ENCODE measurements at regions not wholly inside any gene's neighbourhood (a gene's known extent, or its start where the extent isn't known, plus 50 kb on each side); places are given as distances from the start of the nearest gene placed in this dataset.
A peak's percentile ranks its signal among the peaks of the same experiment; 100 is the strongest.

DNA sequence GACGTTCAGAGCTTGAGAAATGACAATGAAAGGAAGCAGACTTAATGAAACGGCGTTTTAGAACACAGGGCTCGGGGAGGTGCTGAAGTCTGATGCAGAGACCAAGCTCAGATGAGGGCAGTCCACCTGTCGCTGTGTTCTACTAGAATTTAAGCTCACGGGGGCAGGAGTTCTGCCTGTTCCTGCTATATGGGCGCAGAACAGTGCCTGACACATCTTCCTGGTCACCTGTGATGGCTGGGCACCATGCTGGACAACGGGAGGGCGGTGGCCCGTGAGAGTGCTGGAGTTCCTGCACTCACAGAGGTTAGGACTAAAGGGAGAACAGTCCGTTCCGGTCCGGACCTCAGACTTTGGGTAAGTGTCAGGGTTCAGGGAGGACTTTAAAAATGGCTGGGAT lies 130.6 kb downstream of the ERMARD start:
- TF ChIP-seq POLR2AphosphoS5 (IDR thresholded peaks at IDR 0.05) (no peak), POLR2A (IDR thresholded peaks at IDR 0.05) (no peak), EP300 (IDR thresholded peaks at IDR 0.05) (no peak)
- TF ChIP-seq, protein P1, sequence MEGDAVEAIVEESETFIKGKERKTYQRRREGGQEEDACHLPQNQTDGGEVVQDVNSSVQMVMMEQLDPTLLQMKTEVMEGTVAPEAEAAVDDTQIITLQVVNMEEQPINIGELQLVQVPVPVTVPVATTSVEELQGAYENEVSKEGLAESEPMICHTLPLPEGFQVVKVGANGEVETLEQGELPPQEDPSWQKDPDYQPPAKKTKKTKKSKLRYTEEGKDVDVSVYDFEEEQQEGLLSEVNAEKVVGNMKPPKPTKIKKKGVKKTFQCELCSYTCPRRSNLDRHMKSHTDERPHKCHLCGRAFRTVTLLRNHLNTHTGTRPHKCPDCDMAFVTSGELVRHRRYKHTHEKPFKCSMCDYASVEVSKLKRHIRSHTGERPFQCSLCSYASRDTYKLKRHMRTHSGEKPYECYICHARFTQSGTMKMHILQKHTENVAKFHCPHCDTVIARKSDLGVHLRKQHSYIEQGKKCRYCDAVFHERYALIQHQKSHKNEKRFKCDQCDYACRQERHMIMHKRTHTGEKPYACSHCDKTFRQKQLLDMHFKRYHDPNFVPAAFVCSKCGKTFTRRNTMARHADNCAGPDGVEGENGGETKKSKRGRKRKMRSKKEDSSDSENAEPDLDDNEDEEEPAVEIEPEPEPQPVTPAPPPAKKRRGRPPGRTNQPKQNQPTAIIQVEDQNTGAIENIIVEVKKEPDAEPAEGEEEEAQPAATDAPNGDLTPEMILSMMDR (IDR thresholded peaks at IDR 0.05): no peak
- Histone ChIP-seq H3K27ac (no peak overlapping the region), H3K36me3 (no peaks in the 10 kb centered on the region), H3K9me3 (peaks cover 0 to 3% (median 0%) of the 10 kb centered on the region in 4 donors), H3K27me3 (no peaks in the 10 kb centered on the region), H3K4me1 (no peaks in the 10 kb centered on the region), H3K4me3 (no peak overlapping the region)
- WGBS, 2 donors: 78 to 86% methylated on average over 13 of the region's 13 CpGs
- no peak for DNase-seq
- intact Hi-C loops (cut with DNase I): no loop called here

DNA sequence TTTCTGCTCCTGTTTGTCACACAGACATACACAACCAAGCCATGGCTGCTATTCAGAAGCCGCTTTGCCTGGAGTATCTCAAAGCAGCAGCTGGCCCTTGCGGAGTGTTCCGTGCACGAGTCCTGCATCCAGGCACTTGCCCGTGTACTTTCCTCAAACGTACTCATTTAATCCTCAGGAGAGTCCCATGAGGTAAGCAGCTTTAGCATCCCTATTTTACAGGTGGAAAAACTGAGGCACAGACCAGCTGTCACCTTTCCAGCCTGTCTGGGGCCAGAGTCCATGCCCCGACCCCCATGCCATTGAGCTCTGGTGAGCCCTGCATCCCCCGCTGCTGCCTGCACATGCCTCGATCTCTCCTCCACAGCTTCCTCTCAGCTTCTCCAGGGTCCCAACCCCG lies 130.0 kb downstream of the ERMARD start:
- no peaks in the 10 kb centered on the region for H3K4me1 ChIP-seq
- H3K36me3 ChIP-seq: no peaks in the 10 kb centered on the region
- peaks cover 0 to 3% (median 0%) of the 10 kb centered on the region in 4 donors for H3K9me3 ChIP-seq
- TF ChIP-seq POLR2A (IDR thresholded peaks at IDR 0.05) (no peak), POLR2AphosphoS5 (IDR thresholded peaks at IDR 0.05) (no peak), EP300 (IDR thresholded peaks at IDR 0.05) (no peak)
- TF ChIP-seq, protein P1 (IDR thresholded peaks at IDR 0.05): no peak
- H3K4me3 ChIP-seq: no peak overlapping the region
- intact Hi-C loops (cut with DNase I): no loop called here
- no peaks in the 10 kb centered on the region for H3K27me3 ChIP-seq
- DNase-seq: no peak
- whole genome bisulfite sequencing, 2 donors: 83 to 86% methylated on average over 10 of the region's 10 CpGs
- H3K27ac ChIP-seq: no peak overlapping the region

DNA sequence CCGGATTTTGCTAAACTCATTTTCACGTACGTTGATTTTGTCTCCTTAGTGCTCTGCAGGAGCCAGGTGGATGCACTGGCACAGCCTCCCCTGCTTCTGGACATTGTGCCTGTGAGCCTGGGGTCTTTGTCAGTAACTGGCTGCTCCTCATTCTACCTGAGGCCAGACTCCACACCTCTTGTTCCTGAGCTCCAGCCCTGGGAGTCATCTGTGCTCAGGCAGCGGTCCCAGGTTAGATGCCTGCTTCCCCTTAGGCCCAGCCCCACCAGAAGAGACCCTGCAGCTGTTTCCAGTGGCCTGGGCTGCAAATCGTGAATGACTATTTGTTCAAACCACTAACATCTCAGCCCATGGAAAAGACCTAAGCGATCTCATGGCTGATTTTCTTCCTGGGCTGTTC lies 129.1 kb downstream of the ERMARD start:
- no peaks in the 10 kb centered on the region for H3K36me3 ChIP-seq
- no peaks in the 10 kb centered on the region for H3K4me1 ChIP-seq
- no peak overlapping the region for H3K27ac ChIP-seq
- WGBS, 2 donors: 83 to 87% methylated on average over 6 of the region's 6 CpGs
- TF ChIP-seq, protein P1 (IDR thresholded peaks at IDR 0.05): no peak
- TF ChIP-seq POLR2A (IDR thresholded peaks at IDR 0.05) (no peak), EP300 (IDR thresholded peaks at IDR 0.05) (no peak), POLR2AphosphoS5 (IDR thresholded peaks at IDR 0.05) (no peak)
- H3K9me3 ChIP-seq: peaks cover 0 to 3% (median 0%) of the 10 kb centered on the region in 4 donors
- H3K4me3 ChIP-seq: no peak overlapping the region
- intact Hi-C loops (cut with DNase I): no loop called here
- H3K27me3 ChIP-seq: no peaks in the 10 kb centered on the region
- DNase-seq: no peak

DNA sequence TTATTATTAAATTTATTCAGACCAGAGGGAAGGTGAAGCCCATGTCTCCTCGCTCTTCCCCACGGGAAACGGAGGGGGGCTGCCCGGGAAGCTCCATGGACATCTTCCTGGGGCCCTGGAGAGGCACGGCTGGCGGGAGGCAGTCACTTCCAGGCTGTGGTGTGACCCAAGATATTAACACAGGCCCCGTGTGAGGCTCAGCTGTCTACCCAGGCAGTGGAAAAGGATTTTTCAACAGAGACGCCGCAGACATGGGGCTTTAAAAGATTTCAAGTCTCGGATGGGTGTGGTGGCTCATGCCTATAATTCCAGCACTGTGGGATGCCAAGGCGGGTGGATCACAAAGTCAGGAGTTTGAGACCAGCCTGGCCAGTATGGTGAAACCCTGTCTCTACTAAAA lies 117.9 kb downstream of the ERMARD start:
- no peak overlapping the region for H3K4me3 ChIP-seq
- no peak overlapping the region for H3K27ac ChIP-seq
- H3K27me3 ChIP-seq: no peaks in the 10 kb centered on the region
- DNase-seq: peak; percentile 8
- H3K4me1 ChIP-seq: no peaks in the 10 kb centered on the region
- TF ChIP-seq EP300 (IDR thresholded peaks at IDR 0.05) (no peak), POLR2A (IDR thresholded peaks at IDR 0.05) (no peak)
- 91 to 96% methylated on average over 11 of the region's 11 CpGs for WGBS, 2 donors
- no peaks in the 10 kb centered on the region for H3K36me3 ChIP-seq
- intact Hi-C loops (cut with DNase I): no loop called here
- H3K9me3 ChIP-seq: no peaks in the 10 kb centered on the region

DNA sequence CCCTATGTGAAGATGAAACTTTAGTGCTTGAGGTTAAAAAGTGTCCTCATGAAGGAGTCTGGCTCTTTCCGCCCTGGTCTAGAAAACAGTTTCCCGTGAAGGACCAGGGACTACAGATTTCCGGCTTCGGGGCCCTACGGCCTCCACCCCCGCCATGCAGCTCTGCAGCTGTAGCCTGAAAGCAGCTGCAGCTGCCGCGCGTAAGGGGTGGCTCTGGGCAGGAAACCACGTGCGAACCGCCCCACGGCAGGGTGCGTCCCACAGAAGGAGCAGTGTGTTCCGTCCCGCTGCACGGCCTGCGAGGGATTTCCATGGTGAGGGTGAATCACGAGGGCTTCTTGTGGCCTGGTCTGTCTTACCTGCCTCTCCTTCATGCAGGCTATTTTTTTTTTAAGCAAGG lies 117.0 kb downstream of the ERMARD start:
- H3K9me3 ChIP-seq: no peaks in the 10 kb centered on the region
- TF ChIP-seq EP300 (IDR thresholded peaks at IDR 0.05) (no peak), POLR2AphosphoS5 (IDR thresholded peaks at IDR 0.05) (no peak), POLR2A (IDR thresholded peaks at IDR 0.05) (no peak)
- TF ChIP-seq, protein P1 (IDR thresholded peaks at IDR 0.05): no peak
- intact Hi-C loops (cut with DNase I): no loop called here
- no peaks in the 10 kb centered on the region for H3K4me1 ChIP-seq
- no peaks in the 10 kb centered on the region for H3K36me3 ChIP-seq
- H3K27ac ChIP-seq: no peak overlapping the region
- H3K4me3 ChIP-seq: no peak overlapping the region
- no peaks in the 10 kb centered on the region for H3K27me3 ChIP-seq
- peak; percentile 65 for DNase-seq
- WGBS, 2 donors: 55 to 74% methylated on average over 19 of the region's 19 CpGs
